Bronchial epithelial cell (primary cell): ENCODE measurements at regions not wholly inside any gene's neighbourhood (a gene's known extent, or its start where the extent isn't known, plus 50 kb on each side); places are given as distances from the start of the nearest gene placed in this dataset.

ENCODE experiments used
- DNase-seq: peaks from one replicate; pipeline ENCODE4 v3.0.0-alpha.2; 2010; ENCODE audit warnings: low read depth
- FAIRE-seq: peaks from 2 replicates; lab custom pipeline; 2011; peaks lifted over from hg19 to GRCh38; lab: Jason Lieb, UNC
- H3K27me3 ChIP-seq: 2 replicates; pipeline ENCODE4 v1.5.1; 2011; ENCODE audit warnings: low read length; ENCODE audit not compliant: control insufficient read depth, insufficient read depth
- H3K36me3 ChIP-seq: 2 replicates; pipeline ENCODE4 v1.5.1; 2011; ENCODE audit warnings: low read length; ENCODE audit not compliant: control insufficient read depth, insufficient read depth
- H3K4me3 ChIP-seq: 2 replicates; pipeline ENCODE4 v1.5.1; 2011; ENCODE audit warnings: mild to moderate bottlenecking, low read depth, low read length, control low read depth
- CTCF ChIP-seq: IDR thresholded peaks from 2 replicates; pipeline ENCODE4 v1.5.1; 2011; ENCODE audit warnings: mild to moderate bottlenecking, moderate library complexity, low read length, control low read depth, inconsistent platforms; ENCODE audit not compliant: insufficient read depth, severe bottlenecking

- H3K36me3 ChIP-seq = no peaks in the 10 kb centered on the region
- DNase-seq (no peak), FAIRE-seq (no peak)
- no peak overlapping the region for H3K4me3 ChIP-seq
- H3K27me3 ChIP-seq = no peaks in the 10 kb centered on the region
- TF ChIP-seq CTCF = no peak
These were observed 51.8 kb upstream of the AGR3 start for GRCh38 chr7:16933296-16934279.

- DNase-seq (peak; percentile 73), FAIRE-seq (no peak)
- no peaks in the 10 kb centered on the region for H3K36me3 ChIP-seq
- no peak overlapping the region for H3K4me3 ChIP-seq
- no peaks in the 10 kb centered on the region for H3K27me3 ChIP-seq
- no peak for TF ChIP-seq CTCF
These were observed 53.0 kb upstream of the AGR3 start for GRCh38 chr7:16934722-16935340.

- FAIRE-seq (no peak), DNase-seq (peak; percentile 77)
- no peak for TF ChIP-seq CTCF
- no peak overlapping the region for H3K4me3 ChIP-seq
- no peaks in the 10 kb centered on the region for H3K27me3 ChIP-seq
- H3K36me3 ChIP-seq = no peaks in the 10 kb centered on the region
These were observed 53.6 kb upstream of the AGR3 start for GRCh38 chr7:16935341-16935735.

GRCh38 chr7:16936626-16937422 is 55.0 kb upstream of the AGR3 start:
- Histone ChIP-seq H3K27me3 (no peaks in the 10 kb centered on the region), H3K36me3 (no peaks in the 10 kb centered on the region), H3K4me3 (no peak overlapping the region)
- TF ChIP-seq CTCF = no peak
- no peak for DNase-seq
- FAIRE-seq = no peak

- Histone ChIP-seq H3K27me3 (no peaks in the 10 kb centered on the region), H3K36me3 (no peaks in the 10 kb centered on the region), H3K4me3 (no peak overlapping the region)
- FAIRE-seq (no peak), DNase-seq (peak; percentile 65)
- TF ChIP-seq CTCF = no peak
These were observed 57.4 kb upstream of the AGR3 start for GRCh38 chr7:16939161-16939560.
